CD4-positive, alpha-beta T cell treated with Interleukin-4 for 4 hours (primary cell): ENCODE measurements at regions not wholly inside any gene's neighbourhood (a gene's known extent, or its start where the extent isn't known, plus 50 kb on each side); places are given as distances from the start of the nearest gene placed in this dataset.
"Not testable (repeated sequence)": the region's sequence is repeated elsewhere in the genome, so short reads cannot be mapped to it uniquely, and the experiment has no call there.

Experiments used
- DNase-seq: peaks from one replicate; pipeline ENCODE4 v3.0.0-alpha.2; 2020

DNA sequence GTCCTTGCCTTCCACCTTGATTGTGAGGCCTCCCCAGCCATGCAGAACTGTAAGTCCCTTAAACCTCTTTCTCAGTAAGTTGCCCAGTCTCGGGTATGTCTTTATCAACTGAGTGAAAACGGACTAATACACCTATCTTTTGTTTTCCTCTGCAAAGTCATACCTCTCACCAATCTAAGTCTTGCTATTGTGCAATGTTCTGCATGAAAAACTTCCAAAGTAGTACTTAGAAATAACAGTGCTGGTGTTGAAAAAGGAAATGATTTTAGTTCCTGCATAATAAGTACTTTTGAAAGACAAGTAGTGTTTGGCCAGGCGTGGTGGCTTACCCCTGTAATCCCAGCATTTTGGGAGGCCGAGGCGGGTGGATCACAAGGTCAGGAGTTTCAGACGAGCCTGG lies 573.5 kb downstream of the ANKRD50 start:
- no peak for DNase-seq

DNA sequence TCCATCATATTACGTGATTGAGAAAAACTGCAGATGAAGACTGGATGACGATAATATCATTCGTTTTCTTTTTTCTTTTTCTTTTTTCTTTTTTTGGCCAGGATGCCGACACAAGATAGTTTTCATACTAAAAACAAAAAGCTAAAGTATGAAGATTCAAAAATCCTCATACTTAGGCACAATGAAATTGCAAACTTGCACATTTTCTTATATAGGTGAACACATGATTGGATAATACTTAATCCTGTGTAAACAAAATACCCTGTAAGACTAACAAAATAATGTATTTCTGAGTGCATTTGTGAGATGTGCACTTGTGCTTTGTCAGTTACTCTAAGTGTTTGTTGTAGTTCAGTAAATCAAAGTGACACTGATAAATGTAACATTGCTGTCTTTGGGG lies 568.9 kb downstream of the ANKRD50 start:
- DNase-seq: no peak

DNA sequence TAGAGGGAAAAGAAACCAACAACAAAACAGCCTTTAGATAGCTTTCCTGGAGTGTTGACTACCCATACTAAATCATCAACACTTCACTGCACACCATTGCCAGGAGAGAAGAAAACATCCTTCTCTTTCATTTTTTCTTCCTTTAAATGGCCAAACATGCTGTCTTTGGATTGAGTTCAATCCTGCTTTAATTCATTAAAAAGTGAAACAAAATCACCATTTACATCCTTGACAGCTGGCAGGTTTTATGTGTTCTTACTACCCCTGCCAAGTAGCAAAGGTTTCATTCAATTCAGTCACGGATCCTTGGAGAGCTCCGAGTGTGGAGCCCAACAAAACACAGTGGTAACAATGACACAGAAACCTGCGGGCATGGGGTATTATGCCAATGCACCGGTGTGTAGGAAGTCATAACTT lies 568.3 kb downstream of the ANKRD50 start:
- no peak for DNase-seq

DNA sequence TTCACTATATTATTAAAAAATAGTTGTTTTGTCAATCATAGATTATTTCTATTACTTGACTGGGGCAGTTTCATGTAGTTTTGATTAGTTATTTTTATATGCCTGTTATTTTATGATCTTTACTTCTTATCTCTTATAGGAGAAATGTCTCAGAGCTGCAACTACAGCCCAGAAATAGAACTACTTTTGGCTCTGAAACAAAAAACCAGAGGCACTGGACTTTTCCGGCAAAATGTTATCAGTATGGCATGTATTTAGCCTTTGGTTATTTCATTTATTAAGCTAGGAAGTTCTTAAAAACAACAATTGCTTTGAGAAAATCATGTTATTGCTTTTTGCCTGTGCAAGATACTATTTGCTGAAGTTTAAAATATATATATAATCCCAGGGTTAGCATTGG lies 566.5 kb downstream of the ANKRD50 start:
- no peak for DNase-seq

DNA sequence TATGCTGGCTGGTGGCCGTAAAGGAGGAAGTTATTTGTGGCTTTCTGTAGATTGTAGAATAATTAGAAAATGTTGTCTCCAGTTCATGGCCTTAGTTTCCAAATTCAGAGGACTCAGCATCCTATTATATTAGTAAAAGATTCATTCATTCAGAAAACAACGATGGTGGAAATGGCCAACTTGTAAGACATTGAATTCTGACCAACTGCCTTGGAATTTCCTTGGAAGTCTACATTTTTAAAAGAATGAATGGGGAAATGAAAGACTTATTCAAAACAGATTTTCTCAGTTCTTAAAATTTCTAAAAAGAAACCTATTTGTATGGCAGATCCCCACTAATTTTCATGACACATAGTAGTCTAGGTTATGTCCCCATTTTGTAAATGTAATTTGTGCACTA lies 561.5 kb downstream of the ANKRD50 start:
- DNase-seq: no peak

DNA sequence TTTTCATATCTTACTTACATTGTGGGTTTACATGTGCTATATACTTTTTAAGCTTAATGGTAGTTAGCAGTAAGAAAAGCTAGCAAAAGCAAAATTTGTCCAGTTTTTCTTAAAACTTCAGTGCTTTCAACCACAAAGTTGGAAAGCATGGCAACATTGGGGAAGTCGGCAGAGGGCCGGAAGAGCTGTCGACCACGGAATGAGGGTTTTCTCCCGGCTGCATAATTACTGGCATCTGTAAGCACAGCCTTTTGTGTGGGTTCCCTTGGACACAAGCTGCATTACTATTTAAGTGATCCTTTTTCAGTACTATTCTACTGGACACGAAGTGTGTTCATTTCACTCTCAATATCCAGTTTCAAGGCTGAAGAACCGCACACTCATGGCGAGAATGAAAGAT lies 560.4 kb downstream of the ANKRD50 start:
- DNase-seq: no peak

DNA sequence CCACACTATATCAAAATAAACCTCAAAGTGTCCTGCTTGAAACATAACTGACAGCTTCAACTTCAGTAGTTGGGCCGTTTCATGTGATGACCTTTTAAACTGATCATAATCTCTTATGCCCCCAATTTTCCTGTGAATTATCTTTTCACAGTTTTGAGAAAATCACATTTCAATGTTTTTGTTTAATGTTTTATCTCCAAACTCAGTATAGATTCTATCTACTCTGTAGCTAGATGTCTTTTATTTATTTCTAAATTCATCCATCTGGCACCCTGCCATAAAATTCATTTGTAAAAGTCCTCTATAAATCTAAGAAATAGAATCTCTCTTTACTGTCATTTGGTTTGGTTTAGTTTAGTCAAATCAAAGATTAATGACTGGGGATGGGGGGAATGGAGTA lies 557.3 kb downstream of the ANKRD50 start:
- DNase-seq: no peak

DNA sequence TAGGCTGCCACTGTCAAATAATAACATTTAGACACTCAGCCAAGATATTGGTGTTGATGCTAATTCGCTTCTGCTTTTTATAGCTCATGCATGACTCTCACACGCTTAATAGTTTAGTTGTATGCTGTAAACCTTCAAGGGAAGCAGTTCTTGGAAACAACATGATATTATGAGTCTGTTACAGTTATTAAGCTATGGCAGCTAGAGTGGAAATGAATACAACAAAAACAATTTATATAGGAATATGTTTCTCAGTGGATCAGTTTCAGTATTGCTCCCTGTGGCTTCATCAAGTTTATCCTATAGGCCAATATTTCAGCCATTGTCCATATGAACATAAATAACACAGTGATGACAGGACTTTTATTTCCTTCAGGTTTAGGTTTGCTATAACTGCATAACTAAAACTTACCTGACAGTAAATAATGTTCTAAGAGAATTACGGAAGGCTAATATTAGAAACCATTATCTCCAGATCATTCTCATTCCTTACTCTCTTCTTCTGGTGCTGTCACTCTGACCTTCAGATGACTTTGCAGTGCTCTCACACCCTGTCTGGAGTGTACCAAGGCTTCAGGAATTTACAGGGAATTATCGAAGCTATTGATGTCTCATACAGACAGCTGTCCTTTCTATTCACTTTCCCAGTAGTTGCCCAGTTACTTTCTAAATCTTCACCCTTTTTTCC lies 555.0 kb downstream of the ANKRD50 start:
- DNase-seq: no peak

DNA sequence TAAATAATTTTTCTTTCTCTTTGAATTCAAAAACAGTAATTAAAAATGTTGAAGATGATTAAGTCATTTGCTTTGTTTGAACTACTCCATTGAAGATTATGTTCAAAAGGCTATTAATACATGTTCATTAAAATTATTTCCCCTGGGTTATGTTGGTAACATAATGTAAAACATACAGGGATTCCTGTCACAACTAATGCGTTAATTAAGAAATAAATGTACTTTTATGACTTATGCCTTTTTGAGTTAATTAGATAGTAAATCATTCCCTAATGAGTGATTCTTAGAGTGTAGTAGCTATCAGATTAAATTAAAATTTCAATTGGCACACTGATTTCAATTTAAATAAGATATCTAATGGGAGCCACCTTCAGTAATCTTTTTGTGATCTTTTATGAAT lies 549.1 kb downstream of the ANKRD50 start:
- no peak for DNase-seq

DNA sequence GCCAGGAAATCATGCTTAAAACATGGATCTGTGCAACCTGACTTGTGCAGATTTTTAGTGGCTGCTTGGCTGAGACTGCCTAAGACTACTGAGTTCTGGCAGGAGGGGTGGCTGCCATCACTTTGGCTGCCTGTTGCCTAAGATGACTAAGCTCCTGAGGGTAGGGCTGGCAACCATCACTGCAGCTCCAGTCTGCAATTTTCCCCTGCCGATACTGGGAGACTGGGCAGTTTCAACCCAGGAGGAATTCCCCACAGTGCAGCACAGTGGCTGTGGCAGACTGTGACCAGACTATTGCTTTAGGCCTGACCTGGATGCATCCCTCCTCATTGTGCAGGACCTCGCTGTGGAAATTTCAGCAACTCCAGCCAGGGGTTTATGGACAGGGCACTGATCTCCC lies 544.9 kb downstream of the ANKRD50 start:
- no peak for DNase-seq

DNA sequence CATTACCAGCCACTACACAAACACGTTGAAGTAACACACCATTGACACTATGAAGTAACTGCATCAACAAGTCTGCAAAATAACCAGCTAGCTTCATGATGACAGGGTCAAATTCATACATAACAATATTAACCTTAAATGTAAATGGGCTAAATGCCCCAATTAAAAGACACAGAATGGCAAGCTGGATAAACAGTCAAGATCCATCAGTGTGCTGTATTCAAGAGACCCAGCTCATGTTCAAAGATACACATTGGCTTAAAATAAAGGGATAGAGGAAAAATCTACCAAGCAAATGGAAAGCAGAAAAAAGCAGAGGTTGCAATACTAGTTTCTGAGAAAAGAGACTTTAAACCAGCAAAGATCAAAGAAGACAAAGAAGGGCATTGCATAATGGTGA lies 543.0 kb downstream of the ANKRD50 start:
- DNase-seq: not testable (repeated sequence)

DNA sequence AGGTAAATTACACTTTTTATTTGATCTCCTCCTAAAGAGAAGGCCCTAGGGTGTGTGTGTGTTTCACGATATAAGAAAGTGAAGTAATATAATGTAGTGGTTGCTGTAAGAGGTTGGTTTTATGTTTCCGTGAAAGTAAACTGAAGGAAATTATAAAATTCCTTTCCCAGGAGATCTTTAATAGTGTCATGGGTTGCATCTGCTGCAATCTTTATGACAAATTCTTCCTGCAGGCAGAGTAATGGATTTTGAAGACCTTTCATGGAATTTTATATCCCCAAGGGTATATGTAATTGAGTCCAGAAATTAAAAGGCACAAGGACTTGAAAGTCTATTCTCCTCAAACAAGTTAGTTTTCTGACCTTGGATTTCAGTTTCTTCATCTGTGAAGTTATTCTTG lies 538.6 kb downstream of the ANKRD50 start:
- DNase-seq: no peak

DNA sequence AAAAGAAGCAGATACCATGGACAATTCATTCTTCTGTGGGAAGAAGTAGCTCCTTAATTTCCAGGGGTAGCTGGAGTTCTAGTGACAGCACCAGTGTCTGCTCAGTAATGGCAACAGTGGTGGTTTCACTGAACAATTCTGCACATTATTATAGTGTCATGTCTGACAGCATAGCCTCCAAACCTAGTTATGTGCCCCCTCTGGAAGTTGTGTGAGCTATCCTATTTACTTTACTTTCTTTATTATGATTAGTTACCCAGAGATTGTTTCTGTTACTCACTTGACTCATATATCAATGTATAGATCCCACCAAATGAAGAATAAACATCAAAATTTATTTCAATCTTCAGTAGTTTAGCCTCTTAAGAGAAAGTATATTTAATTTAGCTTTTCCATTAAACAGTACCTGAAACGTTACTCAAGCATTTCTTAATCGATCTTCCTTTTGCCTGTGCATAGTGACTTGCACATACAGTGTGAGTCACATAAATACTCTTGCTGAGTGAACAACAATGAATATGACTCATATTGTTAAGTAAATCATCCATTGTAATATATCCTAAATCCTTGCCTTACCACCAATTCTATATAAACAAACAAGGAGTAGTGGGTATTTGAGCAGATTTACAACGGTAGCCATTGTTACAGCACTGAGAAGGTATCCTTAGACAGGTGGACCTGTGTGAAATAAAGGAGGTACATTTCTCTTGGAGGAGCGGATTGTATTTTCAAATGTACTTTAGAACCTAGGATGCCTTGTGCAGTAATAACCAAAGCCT lies 534.7 kb downstream of the ANKRD50 start:
- no peak for DNase-seq

DNA sequence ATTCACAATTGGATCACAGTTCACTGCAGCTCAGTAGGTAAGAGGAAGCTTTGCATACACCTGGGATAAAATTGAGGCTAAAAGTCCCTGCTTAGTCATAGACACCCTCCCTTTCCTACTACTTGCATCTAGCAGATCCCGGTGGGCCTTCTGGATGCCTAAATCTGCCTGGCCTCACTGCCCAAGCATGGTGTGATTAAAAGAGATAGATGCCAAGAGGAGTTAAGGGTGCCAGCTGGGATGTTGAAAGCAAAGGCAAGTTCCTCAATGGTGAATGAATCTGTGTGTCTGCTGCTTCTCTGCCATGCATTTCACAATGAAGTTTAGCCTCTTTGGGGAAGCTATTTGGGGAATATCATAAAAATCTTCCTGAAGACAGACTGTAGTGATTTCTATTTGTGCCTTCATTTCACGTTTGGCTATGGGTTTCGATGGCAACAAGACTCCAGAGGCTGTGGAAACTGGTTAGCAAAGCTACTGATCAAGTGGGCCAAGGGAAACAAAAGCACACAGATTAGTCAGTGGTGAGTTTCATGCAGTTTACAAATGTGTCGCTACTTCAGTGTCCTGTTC lies 534.0 kb downstream of the ANKRD50 start:
- no peak for DNase-seq

DNA sequence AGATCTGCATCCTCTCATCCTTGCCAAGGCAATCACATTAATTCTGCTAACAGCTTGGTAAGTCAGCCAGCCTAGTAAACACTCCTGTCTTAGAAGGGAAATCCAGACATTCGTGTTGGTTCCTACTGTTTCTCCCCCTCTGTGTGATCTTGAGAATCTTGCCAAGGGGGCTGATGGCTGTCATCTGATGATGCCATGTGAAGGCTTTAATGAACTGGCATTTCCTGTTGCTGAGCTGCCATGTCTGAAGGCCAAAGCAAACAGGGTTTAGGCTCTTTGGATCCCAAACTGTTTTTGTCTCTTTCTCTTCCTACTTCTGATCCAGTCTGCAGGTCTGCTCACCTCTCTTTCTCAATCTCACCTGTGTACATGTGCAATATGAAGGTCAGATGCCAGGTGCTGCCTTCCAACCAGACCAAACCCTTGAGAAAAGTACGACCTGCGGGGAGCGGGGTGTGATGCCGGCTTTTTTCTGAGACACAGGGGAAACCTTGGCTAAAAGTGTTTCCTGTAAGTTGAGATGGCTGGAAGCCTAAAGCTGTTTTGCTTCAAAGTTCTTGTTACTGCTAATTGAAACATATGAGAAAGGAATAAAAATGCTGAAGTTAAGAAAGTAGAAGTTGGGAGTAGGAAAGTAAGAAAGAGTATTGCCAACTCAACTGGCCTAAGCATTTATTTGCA lies 532.9 kb downstream of the ANKRD50 start:
- DNase-seq: no peak

DNA sequence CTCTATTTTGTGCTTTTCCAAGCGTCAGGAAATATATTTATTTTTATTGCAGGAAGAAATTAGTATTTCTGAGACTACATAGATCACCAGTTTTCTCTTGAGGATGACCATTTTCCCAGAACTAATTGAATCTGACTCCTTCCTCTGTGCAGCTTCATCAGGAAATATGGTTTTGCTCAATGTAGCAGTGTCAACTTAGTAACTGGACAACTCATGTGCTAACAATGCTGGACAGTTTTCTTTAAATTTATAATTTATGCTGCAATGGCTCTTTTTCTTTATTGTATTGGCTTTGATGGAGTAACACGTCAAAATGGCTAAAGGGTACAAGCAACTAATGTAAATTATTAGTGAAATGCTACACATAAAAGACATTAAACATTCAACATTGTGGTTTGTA lies 531.5 kb downstream of the ANKRD50 start:
- DNase-seq: no peak

DNA sequence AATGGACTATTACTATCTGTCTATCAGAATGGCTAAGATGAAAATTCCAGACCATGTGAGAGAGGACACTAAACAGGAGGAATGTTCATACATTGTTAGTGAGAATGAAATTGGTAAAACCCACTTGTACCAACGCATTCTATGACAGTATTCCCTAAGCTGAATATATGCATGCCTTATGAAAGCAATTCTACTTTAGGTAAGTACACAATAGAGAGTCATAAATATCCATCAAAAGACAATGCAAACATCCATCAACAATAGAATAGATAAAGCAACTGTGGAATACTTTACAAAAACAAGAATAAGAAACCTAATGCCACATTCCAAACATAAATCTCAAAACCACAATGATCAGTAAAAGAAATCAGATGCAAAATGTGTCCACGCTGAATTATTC lies 529.3 kb downstream of the ANKRD50 start:
- no peak for DNase-seq

DNA sequence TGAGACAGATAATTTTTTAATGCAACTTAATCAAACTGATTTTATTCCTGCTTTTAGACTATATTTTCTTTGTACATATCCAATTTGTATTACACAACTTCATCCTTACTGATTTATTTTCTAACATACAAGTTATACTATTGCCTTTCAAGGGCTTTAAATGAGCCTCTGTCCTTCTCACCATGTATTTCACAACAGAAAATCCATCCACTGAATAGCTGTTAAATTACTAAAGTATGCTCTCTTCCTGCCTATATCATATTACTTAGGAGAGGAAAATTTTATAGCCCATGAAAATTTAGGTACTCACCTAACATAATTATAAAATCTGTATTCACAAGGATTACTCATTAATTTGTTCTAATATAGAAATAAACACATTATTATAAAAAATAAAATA lies 528.6 kb downstream of the ANKRD50 start:
- DNase-seq: no peak

DNA sequence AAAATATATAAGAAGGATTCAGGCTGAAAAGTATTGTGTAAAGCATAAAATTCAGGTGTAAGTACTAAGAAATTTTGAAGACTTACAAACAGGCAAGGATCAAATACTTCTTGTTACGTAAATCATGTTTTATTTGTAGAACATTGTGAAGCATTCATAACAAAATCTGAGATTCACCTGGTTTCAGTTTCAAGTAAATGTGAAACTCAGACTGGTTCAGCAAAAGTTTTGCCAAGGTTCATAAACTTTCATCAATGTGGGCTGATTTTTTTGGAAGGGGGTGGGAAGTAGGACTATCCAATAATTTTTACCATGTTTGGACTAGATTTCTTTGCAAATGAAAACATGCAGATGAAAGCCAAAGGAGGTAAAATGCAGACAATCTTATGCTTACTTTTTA lies 527.7 kb downstream of the ANKRD50 start:
- no peak for DNase-seq

DNA sequence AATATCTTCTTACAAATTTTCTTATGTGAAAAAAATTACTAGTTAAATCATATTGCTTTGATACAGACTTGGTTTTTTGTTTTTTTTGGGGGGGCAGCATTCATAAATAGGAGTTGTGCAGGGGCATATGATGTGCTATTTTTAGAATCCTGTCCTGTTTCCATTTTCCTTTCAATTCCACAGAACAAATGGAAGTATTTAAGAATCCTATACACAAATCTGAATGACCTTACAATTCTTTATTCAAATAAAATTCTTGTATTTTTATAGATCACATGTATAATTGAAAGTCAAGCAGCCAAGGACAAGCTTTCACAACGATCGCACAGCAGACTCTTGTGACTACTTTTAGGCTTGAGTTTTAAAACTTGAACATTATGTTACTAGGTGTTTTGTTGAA lies 523.9 kb downstream of the ANKRD50 start:
- no peak for DNase-seq

DNA sequence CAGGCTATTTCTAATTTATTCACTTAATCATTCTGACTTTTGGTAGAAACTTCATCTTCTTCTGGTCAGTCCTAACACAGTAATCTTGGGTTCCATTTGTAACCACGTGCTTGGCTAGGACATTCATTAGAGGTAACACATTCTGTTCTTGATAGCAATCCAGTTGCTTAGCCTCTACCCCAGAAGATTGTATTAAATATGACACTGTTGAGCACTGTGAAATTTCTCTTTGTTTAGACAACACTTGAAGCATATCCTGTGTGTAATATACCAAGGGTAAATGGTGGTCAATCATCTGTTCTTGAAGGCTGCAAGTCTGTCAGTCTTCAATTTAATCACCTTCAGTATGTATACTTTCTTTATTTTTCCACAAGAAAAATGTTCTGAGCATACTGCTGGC lies 523.0 kb downstream of the ANKRD50 start:
- DNase-seq: no peak

DNA sequence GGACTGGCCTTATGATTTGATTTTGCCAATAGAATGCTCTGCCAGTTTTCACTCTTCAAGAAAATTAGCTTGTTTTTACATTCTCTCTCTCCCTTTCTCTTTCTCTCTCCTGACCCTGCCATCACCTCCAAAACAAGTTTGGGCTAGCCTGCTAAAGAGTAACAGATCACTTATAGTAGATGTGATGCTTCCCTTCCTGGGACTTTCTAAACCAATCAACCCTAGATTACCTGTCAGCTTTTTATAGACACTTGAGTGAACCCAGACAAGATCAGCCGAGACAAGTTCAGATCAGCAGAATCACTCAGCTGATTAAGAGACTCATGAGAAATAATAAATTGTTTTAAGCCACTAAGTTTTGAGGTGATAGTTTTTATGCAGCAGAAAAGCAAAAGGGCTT lies 521.2 kb downstream of the ANKRD50 start:
- DNase-seq: no peak

DNA sequence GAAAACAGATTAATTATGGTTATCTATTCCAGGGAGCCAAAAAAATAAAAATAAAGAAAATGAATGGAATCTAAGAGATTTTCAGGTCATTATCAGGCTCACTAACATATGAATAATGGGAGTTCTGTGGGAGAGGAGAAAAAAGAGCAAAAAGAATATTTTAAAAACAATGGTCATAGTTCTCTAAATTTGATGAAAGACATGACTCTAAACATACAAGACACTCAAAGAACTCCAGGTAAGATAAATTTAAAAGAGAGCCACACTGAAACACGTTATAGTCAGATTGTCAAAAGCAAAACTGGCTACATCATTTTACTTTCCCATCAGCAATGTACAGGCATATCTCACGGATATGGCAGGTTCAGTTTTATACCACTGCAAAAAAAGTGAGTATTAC lies 520.0 kb downstream of the ANKRD50 start:
- DNase-seq: no peak

DNA sequence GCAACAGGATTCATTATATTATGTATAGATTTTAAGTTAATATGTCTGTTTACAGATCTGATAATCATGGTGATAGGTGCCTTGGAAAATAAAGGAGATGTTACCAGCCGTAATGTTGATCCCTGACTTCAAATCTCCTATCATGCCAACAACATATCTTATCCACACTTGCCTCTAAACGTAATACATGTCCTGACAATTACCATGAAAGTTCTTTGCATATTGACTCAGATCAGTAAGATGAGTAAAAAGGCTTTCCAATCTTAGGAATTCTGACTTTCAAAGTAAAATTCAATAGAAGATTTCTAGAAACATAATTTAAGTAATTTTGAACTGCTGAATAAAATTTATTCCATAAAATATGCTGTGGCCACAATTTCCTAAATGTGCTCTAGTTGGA lies 513.3 kb downstream of the ANKRD50 start:
- no peak for DNase-seq
